ENCODE measurements at regions not wholly inside any gene's neighbourhood (a gene's known extent, or its start where the extent isn't known, plus 50 kb on each side); places are given as distances from the start of the nearest gene placed in this dataset.

- no peak for TF ChIP-seq POLR2A (IDR thresholded peaks at IDR 0.05)
- no peak for TF ChIP-seq CTCF (IDR thresholded peaks at IDR 0.05)
Measured at GRCh38 chr16:85274924-85275323, 162.7 kb upstream of the CIBAR2 start.

Measured in vagina (tissue), 2 donors.